GM21576 (cell line): ENCODE measurements at regions not wholly inside any gene's neighbourhood (a gene's known extent, or its start where the extent isn't known, plus 50 kb on each side); places are given as distances from the start of the nearest gene placed in this dataset.

ENCODE experiments used
- ATAC-seq: cut with Tn5 transposase; IDR thresholded peaks from one replicate; pipeline ENCODE4 v1.9.1; 2021; ENCODE audit warnings: mild to moderate bottlenecking, moderate library complexity; ENCODE audit not compliant: unreplicated experiment

GRCh38 chr11:119523539-119524157 lies 100.7 kb upstream of the THY1 start:
- no peak for ATAC-seq

- ATAC-seq: no peak
These were observed 99.6 kb upstream of the THY1 start for GRCh38 chr11:119522609-119523008.

- ATAC-seq: no peak
These were observed 98.6 kb upstream of the THY1 start for GRCh38 chr11:119521551-119521950.

- no peak for ATAC-seq
These were observed 98.0 kb upstream of the THY1 start for GRCh38 chr11:119520966-119521365.

- ATAC-seq: no peak
These were observed 97.4 kb upstream of the THY1 start for GRCh38 chr11:119520400-119520799.

- ATAC-seq: no peak
These were observed 96.8 kb upstream of the THY1 start for GRCh38 chr11:119519796-119520195.

GRCh38 chr11:119518746-119519730 lies 96.1 kb upstream of the THY1 start:
- no peak for ATAC-seq

- ATAC-seq: no peak
These were observed 92.9 kb upstream of the THY1 start for GRCh38 chr11:119515771-119516400.

- ATAC-seq: no peak
These were observed 90.8 kb upstream of the THY1 start for GRCh38 chr11:119513806-119514170.

- ATAC-seq: no peak
These were observed 90.3 kb upstream of the THY1 start for GRCh38 chr11:119513131-119513805.

- ATAC-seq: no peak
These were observed 89.4 kb upstream of the THY1 start for GRCh38 chr11:119512369-119512768.

- ATAC-seq: no peak
These were observed 88.8 kb upstream of the THY1 start for GRCh38 chr11:119511614-119512306.

- ATAC-seq: peak; percentile 91
These were observed 87.0 kb upstream of the THY1 start for GRCh38 chr11:119509969-119510401.

GRCh38 chr11:119509282-119509841 lies 86.4 kb upstream of the THY1 start:
- ATAC-seq: no peak

GRCh38 chr11:119506436-119506835 lies 83.5 kb upstream of the THY1 start:
- ATAC-seq: no peak

GRCh38 chr11:119505861-119506260 lies 82.9 kb upstream of the THY1 start:
- ATAC-seq: no peak

- ATAC-seq: no peak
These were observed 82.1 kb upstream of the THY1 start for GRCh38 chr11:119505071-119505470.

GRCh38 chr11:119504371-119504770 lies 81.4 kb upstream of the THY1 start:
- no peak for ATAC-seq

GRCh38 chr11:119501777-119502405 lies 78.9 kb upstream of the THY1 start:
- no peak for ATAC-seq

GRCh38 chr11:119497717-119498116 lies 74.7 kb upstream of the THY1 start:
- ATAC-seq: no peak
